ENCODE measurements at regions not wholly inside any gene's neighbourhood (a gene's known extent, or its start where the extent isn't known, plus 50 kb on each side); places are given as distances from the start of the nearest gene placed in this dataset.

- H3K4me3 ChIP-seq (ENCODE audit: low read length): no peak overlapping the region
- H3K27ac ChIP-seq (ENCODE audit: low read length): no peak overlapping the region
- ATAC-seq: no peak
- intact Hi-C loops (cut with DNase I): loop anchor here in 2 of 4 donors (10.0 kb wide), 2 partner anchors 411 to 421 kb away; no protein-coding TSS in a partner anchor
- 90% methylated on average over 12 of the region's 12 CpGs for WGBS
- H3K9me3 ChIP-seq (ENCODE audit: control insufficient read depth, low read length): no peaks in the 10 kb centered on the region
- no peaks in the 10 kb centered on the region for H3K4me1 ChIP-seq (ENCODE audit: control insufficient read depth, insufficient read depth, low read length)
- no peak for DNase-seq
- peaks cover 2% of the 10 kb centered on the region for H3K27me3 ChIP-seq (ENCODE audit: control insufficient read depth, insufficient read depth)
These were observed 273.9 kb downstream of the ZNF536 start for GRCh38 chr19:30645946-30646577.

GRCh38 chr19:30640252-30640965 lies 268.2 kb downstream of the ZNF536 start:
- intact Hi-C loops (cut with DNase I): loop anchor here in 2 of 4 donors (10.0 kb wide), 2 partner anchors 406 to 416 kb away; no protein-coding TSS in a partner anchor
- WGBS: 64% methylated on average over 8 of the region's 8 CpGs
- no peak for DNase-seq
- no peaks in the 10 kb centered on the region for H3K9me3 ChIP-seq (ENCODE audit: control insufficient read depth, low read length)
- H3K27ac ChIP-seq (ENCODE audit: low read length): no peak overlapping the region
- H3K27me3 ChIP-seq (ENCODE audit: control insufficient read depth, insufficient read depth): no peaks in the 10 kb centered on the region
- no peaks in the 10 kb centered on the region for H3K4me1 ChIP-seq (ENCODE audit: control insufficient read depth, insufficient read depth, low read length)
- ATAC-seq: no peak
- no peak overlapping the region for H3K4me3 ChIP-seq (ENCODE audit: low read length)

GRCh38 chr19:30638889-30639288 lies 266.7 kb downstream of the ZNF536 start:
- Histone ChIP-seq H3K4me3 (ENCODE audit: low read length) (no peak overlapping the region), H3K9me3 (ENCODE audit: control insufficient read depth, low read length) (no peaks in the 10 kb centered on the region), H3K4me1 (ENCODE audit: control insufficient read depth, insufficient read depth, low read length) (no peaks in the 10 kb centered on the region), H3K27me3 (ENCODE audit: control insufficient read depth, insufficient read depth) (no peaks in the 10 kb centered on the region), H3K27ac (ENCODE audit: low read length) (no peak overlapping the region)
- ATAC-seq (no peak), DNase-seq (no peak)
- intact Hi-C loops (cut with DNase I): no loop called here
- WGBS: 87% methylated on average over 4 of the region's 4 CpGs

- DNase-seq (no peak), ATAC-seq (no peak)
- Histone ChIP-seq H3K27ac (ENCODE audit: low read length) (no peak overlapping the region), H3K4me1 (ENCODE audit: control insufficient read depth, insufficient read depth, low read length) (no peaks in the 10 kb centered on the region), H3K27me3 (ENCODE audit: control insufficient read depth, insufficient read depth) (no peaks in the 10 kb centered on the region), H3K9me3 (ENCODE audit: control insufficient read depth, low read length) (no peaks in the 10 kb centered on the region), H3K4me3 (ENCODE audit: low read length) (no peak overlapping the region)
- intact Hi-C loops (cut with DNase I): no loop called here
- WGBS: 64% methylated on average over 2 of the region's 2 CpGs
These were observed 265.7 kb downstream of the ZNF536 start for GRCh38 chr19:30637926-30638325.

GRCh38 chr19:30634996-30635975 lies 263.1 kb downstream of the ZNF536 start:
- Histone ChIP-seq H3K9me3 (ENCODE audit: control insufficient read depth, low read length) (no peaks in the 10 kb centered on the region), H3K27ac (ENCODE audit: low read length) (no peak overlapping the region), H3K27me3 (ENCODE audit: control insufficient read depth, insufficient read depth) (no peaks in the 10 kb centered on the region), H3K4me1 (ENCODE audit: control insufficient read depth, insufficient read depth, low read length) (no peaks in the 10 kb centered on the region), H3K4me3 (ENCODE audit: low read length) (no peak overlapping the region)
- intact Hi-C loops (cut with DNase I): no loop called here
- no peak for DNase-seq
- 84% methylated on average over 20 of the region's 20 CpGs for WGBS
- no peak for ATAC-seq

- Histone ChIP-seq H3K27me3 (ENCODE audit: control insufficient read depth, insufficient read depth) (no peaks in the 10 kb centered on the region), H3K4me1 (ENCODE audit: control insufficient read depth, insufficient read depth, low read length) (no peaks in the 10 kb centered on the region), H3K27ac (ENCODE audit: low read length) (no peak overlapping the region), H3K4me3 (ENCODE audit: low read length) (no peak overlapping the region), H3K9me3 (ENCODE audit: control insufficient read depth, low read length) (no peaks in the 10 kb centered on the region)
- DNase-seq: no peak
- intact Hi-C loops (cut with DNase I): no loop called here
- WGBS: 67% methylated on average over 19 of the region's 19 CpGs
- ATAC-seq: no peak
These were observed 262.1 kb downstream of the ZNF536 start for GRCh38 chr19:30634131-30634830.

GRCh38 chr19:30631033-30631370 lies 258.8 kb downstream of the ZNF536 start:
- no peaks in the 10 kb centered on the region for H3K4me1 ChIP-seq (ENCODE audit: control insufficient read depth, insufficient read depth, low read length)
- no peak for DNase-seq
- H3K4me3 ChIP-seq (ENCODE audit: low read length): no peak overlapping the region
- no peaks in the 10 kb centered on the region for H3K9me3 ChIP-seq (ENCODE audit: control insufficient read depth, low read length)
- intact Hi-C loops (cut with DNase I): no loop called here
- ATAC-seq: no peak
- no peaks in the 10 kb centered on the region for H3K27me3 ChIP-seq (ENCODE audit: control insufficient read depth, insufficient read depth)
- no peak overlapping the region for H3K27ac ChIP-seq (ENCODE audit: low read length)
- 91% methylated on average over 12 of the region's 12 CpGs for WGBS

GRCh38 chr19:30630289-30631032 lies 258.3 kb downstream of the ZNF536 start:
- H3K4me3 ChIP-seq (ENCODE audit: low read length): no peak overlapping the region
- intact Hi-C loops (cut with DNase I): no loop called here
- no peak for ATAC-seq
- 60% methylated on average over 14 of the region's 14 CpGs for WGBS
- H3K4me1 ChIP-seq (ENCODE audit: control insufficient read depth, insufficient read depth, low read length): no peaks in the 10 kb centered on the region
- H3K9me3 ChIP-seq (ENCODE audit: control insufficient read depth, low read length): no peaks in the 10 kb centered on the region
- H3K27ac ChIP-seq (ENCODE audit: low read length): no peak overlapping the region
- no peak for DNase-seq
- H3K27me3 ChIP-seq (ENCODE audit: control insufficient read depth, insufficient read depth): no peaks in the 10 kb centered on the region

GRCh38 chr19:30629086-30629485 lies 256.9 kb downstream of the ZNF536 start:
- WGBS: 93% methylated on average over 5 of the region's 5 CpGs
- intact Hi-C loops (cut with DNase I): no loop called here
- Histone ChIP-seq H3K4me3 (ENCODE audit: low read length) (no peak overlapping the region), H3K9me3 (ENCODE audit: control insufficient read depth, low read length) (no peaks in the 10 kb centered on the region), H3K4me1 (ENCODE audit: control insufficient read depth, insufficient read depth, low read length) (no peaks in the 10 kb centered on the region), H3K27ac (ENCODE audit: low read length) (no peak overlapping the region), H3K27me3 (ENCODE audit: control insufficient read depth, insufficient read depth) (no peaks in the 10 kb centered on the region)
- ATAC-seq: no peak
- no peak for DNase-seq

- intact Hi-C loops (cut with DNase I): no loop called here
- ATAC-seq: no peak
- Histone ChIP-seq H3K4me1 (ENCODE audit: control insufficient read depth, insufficient read depth, low read length) (no peaks in the 10 kb centered on the region), H3K27ac (ENCODE audit: low read length) (no peak overlapping the region), H3K9me3 (ENCODE audit: control insufficient read depth, low read length) (no peaks in the 10 kb centered on the region), H3K27me3 (ENCODE audit: control insufficient read depth, insufficient read depth) (no peaks in the 10 kb centered on the region), H3K4me3 (ENCODE audit: low read length) (no peak overlapping the region)
- WGBS: 86% methylated on average over 19 of the region's 19 CpGs
- no peak for DNase-seq
These were observed 254.4 kb downstream of the ZNF536 start for GRCh38 chr19:30626626-30626966.

All from right cardiac atrium (tissue), 5 donors.